ENCODE measurements at regions not wholly inside any gene's neighbourhood (a gene's known extent, or its start where the extent isn't known, plus 50 kb on each side); places are given as distances from the start of the nearest gene placed in this dataset.

DNA sequence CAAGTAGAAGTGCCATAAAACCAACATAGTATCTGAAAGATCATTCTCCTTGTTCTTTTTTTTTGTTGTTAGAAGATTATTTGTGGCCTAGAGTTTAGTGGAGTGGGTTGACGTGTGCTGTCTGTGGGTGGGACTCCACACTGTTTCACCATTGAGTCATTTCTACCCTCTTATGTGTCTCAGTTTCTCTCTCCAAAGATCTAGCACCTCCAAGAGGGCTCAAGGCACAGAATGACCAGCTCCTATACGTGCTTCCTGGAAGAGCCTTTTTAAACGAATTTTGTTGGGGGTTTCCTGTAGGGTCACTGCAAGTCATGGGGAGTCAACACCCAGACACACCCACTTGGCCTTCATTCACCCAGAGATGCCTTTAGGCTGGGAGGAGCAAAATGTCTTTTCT is 150.1 kb downstream of the KLF8 start:
- Histone ChIP-seq H2AFZ (ENCODE audit: low read length) (no peak overlapping the region), H3K4me2 (ENCODE audit: low read length) (no peak overlapping the region), H3K27ac (ENCODE audit: low read length) (no peak overlapping the region), H3K9me3 (ENCODE audit: low read length) (no peaks in the 10 kb centered on the region), H3K9me2 (replicated peaks; ENCODE audit: low read length) (no peaks in the 10 kb centered on the region), H3K4me1 (ENCODE audit: insufficient read depth, low read length) (no peaks in the 10 kb centered on the region), H3K27me3 (ENCODE audit: low read length) (no peaks in the 10 kb centered on the region), H3K4me3 (ENCODE audit: low read length) (no peak overlapping the region), H3K9ac (ENCODE audit: low read length) (no peak overlapping the region), H3K36me3 (ENCODE audit: low read depth, low read length) (no peaks in the 10 kb centered on the region), H3F3A (ENCODE audit: low read length, unreplicated experiment) (no peaks in the 10 kb centered on the region), H4K20me1 (ENCODE audit: low read length) (no peaks in the 10 kb centered on the region), H3K79me2 (ENCODE audit: low read length) (no peaks in the 10 kb centered on the region)
- intact Hi-C loops (cut with micrococcal nuclease), result no loop called here
- POLR2A ChIA-PET (ENCODE audit: unreplicated experiment), result no interaction called here
- CTCF ChIA-PET, result no interaction called here
- TF ChIP-seq, protein P1, sequence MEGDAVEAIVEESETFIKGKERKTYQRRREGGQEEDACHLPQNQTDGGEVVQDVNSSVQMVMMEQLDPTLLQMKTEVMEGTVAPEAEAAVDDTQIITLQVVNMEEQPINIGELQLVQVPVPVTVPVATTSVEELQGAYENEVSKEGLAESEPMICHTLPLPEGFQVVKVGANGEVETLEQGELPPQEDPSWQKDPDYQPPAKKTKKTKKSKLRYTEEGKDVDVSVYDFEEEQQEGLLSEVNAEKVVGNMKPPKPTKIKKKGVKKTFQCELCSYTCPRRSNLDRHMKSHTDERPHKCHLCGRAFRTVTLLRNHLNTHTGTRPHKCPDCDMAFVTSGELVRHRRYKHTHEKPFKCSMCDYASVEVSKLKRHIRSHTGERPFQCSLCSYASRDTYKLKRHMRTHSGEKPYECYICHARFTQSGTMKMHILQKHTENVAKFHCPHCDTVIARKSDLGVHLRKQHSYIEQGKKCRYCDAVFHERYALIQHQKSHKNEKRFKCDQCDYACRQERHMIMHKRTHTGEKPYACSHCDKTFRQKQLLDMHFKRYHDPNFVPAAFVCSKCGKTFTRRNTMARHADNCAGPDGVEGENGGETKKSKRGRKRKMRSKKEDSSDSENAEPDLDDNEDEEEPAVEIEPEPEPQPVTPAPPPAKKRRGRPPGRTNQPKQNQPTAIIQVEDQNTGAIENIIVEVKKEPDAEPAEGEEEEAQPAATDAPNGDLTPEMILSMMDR (conservative IDR thresholded peaks at IDR 0.05; ENCODE audit: low read depth, low read length), result no peak
- TF ChIP-seq EZH2phosphoT487 (IDR thresholded peaks at IDR 0.05; ENCODE audit: borderline replicate concordance, low read length) (no peak), EZH2 (IDR thresholded peaks at IDR 0.05; ENCODE audit: low read length, unreplicated experiment) (no peak)
- no TSS peak for BruUV-seq (replicated peaks)
- ATAC-seq (no peak), DNase-seq (no peak)

DNA sequence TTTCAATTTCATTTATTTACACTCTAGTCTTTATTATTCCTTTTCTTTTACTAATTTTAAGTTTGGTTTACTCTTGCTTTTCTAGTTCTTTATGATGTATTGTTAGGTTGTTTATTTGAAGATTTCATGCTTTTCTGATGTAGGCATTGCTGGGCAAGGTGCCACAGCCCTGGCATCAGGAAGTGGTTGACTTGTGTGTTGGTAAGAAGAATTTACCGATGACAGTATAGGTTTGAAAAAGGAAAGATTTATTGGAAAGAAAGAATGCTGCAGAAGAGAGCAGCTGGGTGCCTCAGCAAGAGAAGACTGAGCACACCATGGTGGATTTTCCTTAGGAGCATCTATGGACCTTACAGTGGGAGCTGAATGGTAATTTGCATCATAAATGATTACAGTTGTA is 153.2 kb downstream of the KLF8 start:
- intact Hi-C loops (cut with micrococcal nuclease), result no loop called here
- Histone ChIP-seq H3K9me2 (replicated peaks; ENCODE audit: low read length) (no peaks in the 10 kb centered on the region), H2AFZ (ENCODE audit: low read length) (no peak overlapping the region), H3K9me3 (ENCODE audit: low read length) (no peaks in the 10 kb centered on the region), H3K4me2 (ENCODE audit: low read length) (no peak overlapping the region), H3K27me3 (ENCODE audit: low read length) (no peaks in the 10 kb centered on the region), H3K9ac (ENCODE audit: low read length) (no peak overlapping the region), H3K4me3 (ENCODE audit: low read length) (no peak overlapping the region), H4K20me1 (ENCODE audit: low read length) (no peaks in the 10 kb centered on the region), H3F3A (ENCODE audit: low read length, unreplicated experiment) (no peaks in the 10 kb centered on the region), H3K27ac (ENCODE audit: low read length) (no peak overlapping the region), H3K36me3 (ENCODE audit: low read depth, low read length) (no peaks in the 10 kb centered on the region), H3K4me1 (ENCODE audit: insufficient read depth, low read length) (no peaks in the 10 kb centered on the region), H3K79me2 (ENCODE audit: low read length) (no peaks in the 10 kb centered on the region)
- CTCF ChIA-PET, result no interaction called here
- BruUV-seq (replicated peaks), result no TSS peak
- no peak for TF ChIP-seq EZH2 (IDR thresholded peaks at IDR 0.05; ENCODE audit: low read length, unreplicated experiment)
- TF ChIP-seq EZH2phosphoT487 (IDR thresholded peaks at IDR 0.05; ENCODE audit: borderline replicate concordance, low read length), result no peak
- TF ChIP-seq, protein P1 (conservative IDR thresholded peaks at IDR 0.05; ENCODE audit: low read depth, low read length), result no peak
- peak; percentile 7 for DNase-seq
- POLR2A ChIA-PET (ENCODE audit: unreplicated experiment), result no interaction called here
- no peak for ATAC-seq

DNA sequence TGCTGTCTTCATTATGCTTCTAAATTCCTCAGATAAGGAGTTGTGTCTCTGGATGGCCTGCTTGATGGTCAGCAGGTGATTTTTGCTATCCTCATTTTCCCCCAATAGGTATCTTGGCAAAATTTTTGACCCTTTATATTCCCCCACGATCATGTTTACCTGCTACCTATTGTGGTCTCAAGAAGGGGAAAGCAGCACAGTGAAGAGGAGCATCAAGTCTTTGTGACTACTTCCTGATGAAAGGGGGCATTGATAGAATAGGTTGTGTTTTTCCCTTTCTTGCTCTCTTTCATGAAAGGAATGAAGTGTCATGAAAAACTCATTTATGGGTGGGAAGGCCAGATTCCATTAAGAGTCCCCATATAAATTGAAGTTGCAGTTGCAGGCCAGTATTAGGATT is 153.8 kb downstream of the KLF8 start:
- Histone ChIP-seq H4K20me1 (ENCODE audit: low read length) (no peaks in the 10 kb centered on the region), H3K4me1 (ENCODE audit: insufficient read depth, low read length) (no peaks in the 10 kb centered on the region), H3K27me3 (ENCODE audit: low read length) (no peaks in the 10 kb centered on the region), H3F3A (ENCODE audit: low read length, unreplicated experiment) (no peaks in the 10 kb centered on the region), H3K27ac (ENCODE audit: low read length) (no peak overlapping the region), H3K9me2 (replicated peaks; ENCODE audit: low read length) (no peaks in the 10 kb centered on the region), H3K9ac (ENCODE audit: low read length) (no peak overlapping the region), H3K4me3 (ENCODE audit: low read length) (no peak overlapping the region), H3K79me2 (ENCODE audit: low read length) (no peaks in the 10 kb centered on the region), H3K36me3 (ENCODE audit: low read depth, low read length) (no peaks in the 10 kb centered on the region), H2AFZ (ENCODE audit: low read length) (no peak overlapping the region), H3K9me3 (ENCODE audit: low read length) (no peaks in the 10 kb centered on the region), H3K4me2 (ENCODE audit: low read length) (no peak overlapping the region)
- TF ChIP-seq EZH2 (IDR thresholded peaks at IDR 0.05; ENCODE audit: low read length, unreplicated experiment) (no peak), EZH2phosphoT487 (IDR thresholded peaks at IDR 0.05; ENCODE audit: borderline replicate concordance, low read length) (no peak)
- TF ChIP-seq, protein P1 (conservative IDR thresholded peaks at IDR 0.05; ENCODE audit: low read depth, low read length), result no peak
- POLR2A ChIA-PET (ENCODE audit: unreplicated experiment), result no interaction called here
- intact Hi-C loops (cut with micrococcal nuclease), result no loop called here
- CTCF ChIA-PET, result no interaction called here
- DNase-seq, result no peak
- no peak for ATAC-seq
- no TSS peak for BruUV-seq (replicated peaks)

All from PC-3 (cell line).